GM23248 (cell line): ENCODE measurements at regions not wholly inside any gene's neighbourhood (a gene's known extent, or its start where the extent isn't known, plus 50 kb on each side); places are given as distances from the start of the nearest gene placed in this dataset.

Experiments used
- DNase-seq: peaks from one replicate; pipeline ENCODE4 v3.0.0-alpha.2; 2015
- H2AFZ ChIP-seq: fragments of 200-600 bp; sonication (generic); 2 replicates; pipeline ENCODE4 v1.6.1; 2016; ENCODE audit warnings: antibody characterized with exemption
- H3F3A ChIP-seq: fragments of 200-600 bp; sonication (generic); 2 replicates; pipeline ENCODE4 v1.6.1; 2016; ENCODE audit warnings: mild to moderate bottlenecking, antibody characterized with exemption, mixed run types; ENCODE audit not compliant: insufficient read depth
- H3K27ac ChIP-seq: fragments of 200-600 bp; sonication (generic); 2 replicates; pipeline ENCODE4 v1.5.1; 2016; ENCODE audit warnings: mild to moderate bottlenecking
- H3K27me3 ChIP-seq: fragments of 200-600 bp; sonication (generic); replicated peaks from 2 replicates; pipeline ENCODE4 v1.6.1; 2016; ENCODE audit warnings: mild to moderate bottlenecking; ENCODE audit not compliant: insufficient read depth
- H3K36me3 ChIP-seq: fragments of 200-600 bp; sonication (generic); 2 replicates; pipeline ENCODE4 v1.6.1; 2016; ENCODE audit warnings: low read depth, mild to moderate bottlenecking
- H3K4me1 ChIP-seq: fragments of 200-600 bp; sonication (generic); 2 replicates; pipeline ENCODE4 v1.6.1; 2016; ENCODE audit warnings: mild to moderate bottlenecking; ENCODE audit not compliant: insufficient read depth
- H3K4me2 ChIP-seq: fragments of 200-600 bp; sonication (generic); one replicate; pipeline ENCODE4 v1.6.1; 2016; ENCODE audit warnings: mild to moderate bottlenecking; ENCODE audit not compliant: unreplicated experiment
- H3K4me3 ChIP-seq: fragments of 200-600 bp; sonication (generic); 2 replicates; pipeline ENCODE4 v1.5.1; 2016; ENCODE audit warnings: mild to moderate bottlenecking
- H3K79me2 ChIP-seq: fragments of 200-600 bp; sonication (generic); 2 replicates; pipeline ENCODE4 v1.6.1; 2016; ENCODE audit warnings: mild to moderate bottlenecking; ENCODE audit not compliant: insufficient read depth
- H3K9ac ChIP-seq: fragments of 200-600 bp; sonication (generic); 2 replicates; pipeline ENCODE4 v1.6.1; 2016; ENCODE audit warnings: mild to moderate bottlenecking
- H3K9me2 ChIP-seq: fragments of 200-600 bp; sonication (generic); 2 replicates; pipeline ENCODE4 v1.6.1; 2016; ENCODE audit warnings: mixed run types, mild to moderate bottlenecking, moderate library complexity; ENCODE audit not compliant: insufficient read depth
- H3K9me3 ChIP-seq: fragments of 200-600 bp; sonication (generic); one replicate; pipeline ENCODE4 v1.6.1; 2017; ENCODE audit warnings: low read depth
- H4K20me1 ChIP-seq: fragments of 200-600 bp; sonication (generic); 2 replicates; pipeline ENCODE4 v1.6.0; 2016; ENCODE audit not compliant: insufficient read depth
- EZH2 ChIP-seq: fragments of 200-600 bp; sonication (generic); IDR thresholded peaks from 2 replicates; pipeline ENCODE4 v1.6.1; 2018; ENCODE audit warnings: antibody characterized with exemption, mild to moderate bottlenecking; ENCODE audit not compliant: insufficient read depth, poor library complexity, severe bottlenecking
- EZH2phosphoT487 ChIP-seq: fragments of 200-600 bp; sonication (generic); IDR thresholded peaks from 2 replicates; pipeline ENCODE4 v1.6.1; 2018; ENCODE audit warnings: antibody characterized with exemption, moderate library complexity, mild to moderate bottlenecking, low read depth; ENCODE audit not compliant: insufficient read depth
- WGBS, 2 experiments: methylation state at CpG; one replicate each; pipeline ENCODE4 v1.1.6; 2015 to 2017; ENCODE audit warnings: low lambda C conversion rate in 2 of 2, low coverage in 1 of 2; ENCODE audit errors: missing lambda C conversion rate in 2 of 2; 5-methylcytosine and 5-hydroxymethylcytosine counted together
- in situ Hi-C: fragments of 300-500 bp; cut with MboI; formaldehyde crosslinking; loops from 2 replicates; pipeline ENCODE4 v1.15.0; 2020

- DNase-seq, result no peak
- Histone ChIP-seq H3K4me3 (no peak overlapping the region), H3K27me3 (no peaks in the 10 kb centered on the region), H3K27ac (no peak overlapping the region), H3F3A (no peaks in the 10 kb centered on the region), H3K9me3 (no peaks in the 10 kb centered on the region), H3K79me2 (peaks cover 3% of the 10 kb centered on the region; the same call in 1 of the 2 replicates), H3K9me2 (no peaks in the 10 kb centered on the region), H3K4me2 (no peak overlapping the region), H3K36me3 (no peaks in the 10 kb centered on the region), H3K9ac (no peak overlapping the region), H4K20me1 (no peaks in the 10 kb centered on the region), H2AFZ (no peak overlapping the region), H3K4me1 (peaks cover 21% of the 10 kb centered on the region)
- in situ Hi-C loops, result no loop called here
- TF ChIP-seq EZH2, result no peak
- WGBS, 2 experiments, result 82 to 83% methylated on average over 5 of the region's 5 CpGs
These were observed 731.8 kb upstream of the ARGLU1 start for GRCh38 chr13:107299717-107300116.

DNA sequence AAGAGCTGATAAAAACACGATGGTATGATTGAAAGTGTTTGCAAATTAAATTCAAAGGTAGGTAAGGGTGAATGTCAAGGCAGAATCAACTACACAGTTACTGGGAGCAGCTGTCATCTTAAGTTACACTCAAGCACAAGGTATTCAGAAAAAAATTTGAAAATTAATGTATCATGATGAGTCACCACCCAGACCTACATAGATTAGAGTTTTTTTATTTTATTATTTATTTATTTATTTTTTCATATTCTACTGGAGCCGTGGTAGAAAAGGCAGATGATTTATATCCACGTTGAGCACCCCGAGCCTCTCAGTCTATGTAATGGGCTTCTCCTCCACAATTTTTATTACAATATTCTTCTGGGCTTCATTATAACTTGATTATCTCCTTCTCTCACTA is 728.9 kb upstream of the ARGLU1 start:
- no peak overlapping the region for H3K4me2 ChIP-seq
- no peaks in the 10 kb centered on the region for H3F3A ChIP-seq
- H3K27ac ChIP-seq, result no peak overlapping the region
- no peaks in the 10 kb centered on the region for H3K36me3 ChIP-seq
- H3K9me3 ChIP-seq, result no peaks in the 10 kb centered on the region
- H2AFZ ChIP-seq, result no peak overlapping the region
- DNase-seq, result peak; percentile 55
- H3K27me3 ChIP-seq, result no peaks in the 10 kb centered on the region
- H4K20me1 ChIP-seq, result no peaks in the 10 kb centered on the region
- no peak overlapping the region for H3K9ac ChIP-seq
- no peak overlapping the region for H3K4me3 ChIP-seq
- in situ Hi-C loops, result no loop called here
- TF ChIP-seq EZH2phosphoT487 (no peak), EZH2 (no peak)
- peaks cover 3% of the 10 kb centered on the region; the same call in 1 of the 2 replicates for H3K79me2 ChIP-seq
- 67 to 69% methylated on average over 4 of the region's 4 CpGs for WGBS, 2 experiments
- peaks cover 21% of the 10 kb centered on the region for H3K4me1 ChIP-seq
- H3K9me2 ChIP-seq, result no peaks in the 10 kb centered on the region

DNA sequence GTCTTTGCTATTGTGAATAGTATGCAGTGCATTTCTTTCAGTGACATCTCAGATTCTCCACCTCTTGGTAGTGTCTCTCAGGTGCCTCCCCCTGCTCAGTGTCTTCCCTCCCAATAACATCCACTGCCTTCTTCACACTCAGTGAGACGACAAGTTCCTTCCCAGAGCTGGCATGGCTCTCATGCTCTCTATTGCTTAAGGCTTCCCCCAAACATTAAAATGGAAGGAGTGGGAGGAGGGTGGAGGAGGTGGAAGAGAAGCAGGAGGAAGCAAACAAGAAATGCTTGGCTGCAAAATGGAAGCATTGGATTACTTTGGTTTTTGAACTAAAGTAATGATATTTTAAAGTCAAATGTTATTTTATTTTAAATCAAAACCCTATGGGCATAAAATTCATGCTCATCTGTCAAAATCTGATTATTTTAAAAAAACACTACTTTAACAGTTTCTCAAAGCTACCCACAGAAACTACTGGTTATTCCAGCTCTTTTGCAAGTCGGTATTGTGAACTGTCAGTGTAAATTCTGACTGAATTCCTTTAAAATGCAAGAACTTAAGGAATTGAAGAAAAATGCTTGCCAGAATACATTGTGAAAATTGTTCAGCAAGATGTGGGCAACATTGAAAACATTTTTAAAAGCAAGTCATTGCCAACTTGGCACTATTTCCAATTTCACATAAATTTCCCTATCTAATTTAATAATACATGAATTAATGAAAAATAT is 727.6 kb upstream of the ARGLU1 start:
- Histone ChIP-seq H3K4me3 (no peak overlapping the region), H3K9me3 (no peaks in the 10 kb centered on the region), H3K36me3 (no peaks in the 10 kb centered on the region), H3K4me1 (peaks cover 16% of the 10 kb centered on the region), H3K9me2 (no peaks in the 10 kb centered on the region), H4K20me1 (no peaks in the 10 kb centered on the region), H3K27me3 (no peaks in the 10 kb centered on the region), H3F3A (no peaks in the 10 kb centered on the region), H2AFZ (no peak overlapping the region), H3K4me2 (no peak overlapping the region), H3K79me2 (no peaks in the 10 kb centered on the region), H3K9ac (no peak overlapping the region), H3K27ac (no peak overlapping the region)
- in situ Hi-C loops, result no loop called here
- 13 to 30% methylated on average over 2 of the region's 2 CpGs for WGBS, 2 experiments
- peak; percentile 28 for DNase-seq
- no peak for TF ChIP-seq EZH2
- no peak for TF ChIP-seq EZH2phosphoT487

DNA sequence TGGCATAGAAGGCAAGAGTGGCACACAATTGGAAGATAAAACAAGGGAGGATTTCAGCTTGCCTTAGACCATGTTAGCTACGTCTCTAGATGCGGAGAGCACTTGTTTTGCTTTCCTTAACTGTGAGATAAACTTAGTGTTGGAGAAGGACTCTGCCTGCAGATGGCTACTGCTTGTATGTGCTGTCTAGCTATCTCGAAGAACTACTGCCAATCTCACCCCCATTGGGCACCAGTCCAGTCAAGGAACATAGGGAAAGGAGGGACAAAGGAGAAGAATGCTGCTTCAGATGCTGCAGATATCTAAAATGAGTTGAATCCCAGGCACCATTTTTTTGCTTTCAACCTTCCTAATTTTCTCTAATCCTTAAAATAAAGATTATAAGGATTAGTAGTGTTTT is 726.0 kb upstream of the ARGLU1 start:
- H4K20me1 ChIP-seq, result no peaks in the 10 kb centered on the region
- H3K9me2 ChIP-seq, result no peaks in the 10 kb centered on the region
- peaks cover 10% of the 10 kb centered on the region; the same call in 1 of the 2 replicates for H3F3A ChIP-seq
- no peak overlapping the region for H3K9ac ChIP-seq
- no peaks in the 10 kb centered on the region for H3K79me2 ChIP-seq
- H3K4me1 ChIP-seq, result peaks cover 27% of the 10 kb centered on the region
- H3K4me2 ChIP-seq, result no peak overlapping the region
- WGBS, 2 experiments, result 76 to 82% methylated on average over 3 of the region's 3 CpGs
- no peaks in the 10 kb centered on the region for H3K27me3 ChIP-seq
- no peak for DNase-seq
- no peak overlapping the region for H2AFZ ChIP-seq
- no peak overlapping the region for H3K4me3 ChIP-seq
- no peaks in the 10 kb centered on the region for H3K9me3 ChIP-seq
- H3K36me3 ChIP-seq, result no peaks in the 10 kb centered on the region
- no peak overlapping the region for H3K27ac ChIP-seq
- TF ChIP-seq EZH2 (no peak), EZH2phosphoT487 (no peak)
- in situ Hi-C loops, result no loop called here

GRCh38 chr13:107291875-107292274 is 723.9 kb upstream of the ARGLU1 start:
- no peak for TF ChIP-seq EZH2
- no peak for TF ChIP-seq EZH2phosphoT487

More at GRCh38 chr13:107291875-107292274, 723.9 kb upstream of the ARGLU1 start:
- Histone ChIP-seq H3K9me3 (no peaks in the 10 kb centered on the region), H3K27me3 (no peaks in the 10 kb centered on the region), H3K4me1 (peaks cover 27% of the 10 kb centered on the region), H3F3A (peaks cover 10% of the 10 kb centered on the region; the same call in 1 of the 2 replicates), H3K4me2 (no peak overlapping the region), H4K20me1 (no peaks in the 10 kb centered on the region), H3K4me3 (no peak overlapping the region), H3K27ac (no peak overlapping the region), H3K79me2 (no peaks in the 10 kb centered on the region), H3K9ac (no peak overlapping the region), H3K36me3 (no peaks in the 10 kb centered on the region), H2AFZ (no peak overlapping the region), H3K9me2 (no peaks in the 10 kb centered on the region)
- no peak for DNase-seq
- in situ Hi-C loops, result no loop called here
